ENCODE measurements at regions not wholly inside any gene's neighbourhood (a gene's known extent, or its start where the extent isn't known, plus 50 kb on each side); places are given as distances from the start of the nearest gene placed in this dataset.

GRCh38 chr5:164600929-164601535, 1095.6 kb downstream of the MAT2B start:
- H3K27ac Mint-ChIP-seq (ENCODE audit: low read depth), result no peak overlapping the region
- no peak for DNase-seq (ENCODE audit: low spot score in 2 of 2)
- no peak for ATAC-seq (replicated peaks; ENCODE audit: extremely low read depth, poor library complexity, severe bottlenecking)
- peaks cover 17% of the 10 kb centered on the region for H3K9me3 Mint-ChIP-seq
- no peaks in the 10 kb centered on the region for H3K27me3 Mint-ChIP-seq
- no peaks in the 10 kb centered on the region for H3K4me1 Mint-ChIP-seq
- peaks cover 1% of the 10 kb centered on the region for H3K36me3 Mint-ChIP-seq (ENCODE audit: insufficient read depth)
- H3K4me3 Mint-ChIP-seq, result no peak overlapping the region

GRCh38 chr5:164608507-164608906, 1103.1 kb downstream of the MAT2B start:
- no peak overlapping the region for H3K4me3 Mint-ChIP-seq
- no peak overlapping the region for H3K27ac Mint-ChIP-seq (ENCODE audit: low read depth)
- H3K4me1 Mint-ChIP-seq, result no peaks in the 10 kb centered on the region
- peaks cover 7% of the 10 kb centered on the region for H3K9me3 Mint-ChIP-seq
- H3K27me3 Mint-ChIP-seq, result no peaks in the 10 kb centered on the region
- H3K36me3 Mint-ChIP-seq (ENCODE audit: insufficient read depth), result no peaks in the 10 kb centered on the region
- DNase-seq (ENCODE audit: low spot score in 2 of 2), result no peak
- ATAC-seq (replicated peaks; ENCODE audit: extremely low read depth, poor library complexity, severe bottlenecking), result no peak

GRCh38 chr5:164610374-164610773, 1105.0 kb downstream of the MAT2B start:
- no peaks in the 10 kb centered on the region for H3K27me3 Mint-ChIP-seq
- ATAC-seq (replicated peaks; ENCODE audit: extremely low read depth, poor library complexity, severe bottlenecking) (no peak), DNase-seq (ENCODE audit: low spot score in 2 of 2) (no peak)
- H3K9me3 Mint-ChIP-seq, result peaks cover 14% of the 10 kb centered on the region
- H3K4me3 Mint-ChIP-seq, result no peak overlapping the region
- H3K4me1 Mint-ChIP-seq, result no peaks in the 10 kb centered on the region
- H3K36me3 Mint-ChIP-seq (ENCODE audit: insufficient read depth), result no peaks in the 10 kb centered on the region
- H3K27ac Mint-ChIP-seq (ENCODE audit: low read depth), result no peak overlapping the region

- Mint-ChIP-seq H3K4me1 (no peaks in the 10 kb centered on the region), H3K27me3 (no peaks in the 10 kb centered on the region), H3K4me3 (no peak overlapping the region), H3K27ac (ENCODE audit: low read depth) (no peak overlapping the region), H3K9me3 (peaks cover 28% of the 10 kb centered on the region), H3K36me3 (ENCODE audit: insufficient read depth) (no peaks in the 10 kb centered on the region)
- ATAC-seq (replicated peaks; ENCODE audit: extremely low read depth, poor library complexity, severe bottlenecking) (no peak), DNase-seq (ENCODE audit: low spot score in 2 of 2) (no peak)
Measured at GRCh38 chr5:164614707-164615106, 1109.3 kb downstream of the MAT2B start.

- DNase-seq (ENCODE audit: low spot score in 2 of 2), result no peak
- Mint-ChIP-seq H3K4me1 (no peaks in the 10 kb centered on the region), H3K9me3 (peaks cover 36% of the 10 kb centered on the region)
Measured at GRCh38 chr5:164617290-164617689, 1111.9 kb downstream of the MAT2B start.

GRCh38 chr5:164627021-164627420, 1121.6 kb downstream of the MAT2B start:
- H3K9me3 Mint-ChIP-seq, result peaks cover 26% of the 10 kb centered on the region
- no peaks in the 10 kb centered on the region for H3K27me3 Mint-ChIP-seq
- no peak for ATAC-seq (replicated peaks; ENCODE audit: extremely low read depth, poor library complexity, severe bottlenecking)
- no peak overlapping the region for H3K27ac Mint-ChIP-seq (ENCODE audit: low read depth)
- no peaks in the 10 kb centered on the region for H3K36me3 Mint-ChIP-seq (ENCODE audit: insufficient read depth)
- DNase-seq (ENCODE audit: low spot score in 2 of 2), result no peak
- H3K4me1 Mint-ChIP-seq, result no peaks in the 10 kb centered on the region
- no peak overlapping the region for H3K4me3 Mint-ChIP-seq

More at GRCh38 chr5:164617290-164617689, 1111.9 kb downstream of the MAT2B start:
- H3K27me3 Mint-ChIP-seq, result no peaks in the 10 kb centered on the region
- H3K4me3 Mint-ChIP-seq, result no peak overlapping the region
- ATAC-seq (replicated peaks; ENCODE audit: extremely low read depth, poor library complexity, severe bottlenecking), result no peak
- H3K27ac Mint-ChIP-seq (ENCODE audit: low read depth), result no peak overlapping the region
- no peaks in the 10 kb centered on the region for H3K36me3 Mint-ChIP-seq (ENCODE audit: insufficient read depth)

- Mint-ChIP-seq H3K4me3 (no peak overlapping the region), H3K36me3 (ENCODE audit: insufficient read depth) (no peaks in the 10 kb centered on the region), H3K27me3 (no peaks in the 10 kb centered on the region), H3K27ac (ENCODE audit: low read depth) (no peak overlapping the region), H3K9me3 (peaks cover 6% of the 10 kb centered on the region), H3K4me1 (no peaks in the 10 kb centered on the region)
- DNase-seq (ENCODE audit: low spot score in 2 of 2) (no peak), ATAC-seq (replicated peaks; ENCODE audit: extremely low read depth, poor library complexity, severe bottlenecking) (no peak)
Measured at GRCh38 chr5:164636456-164636855, 1131.0 kb downstream of the MAT2B start.

- H3K36me3 Mint-ChIP-seq (ENCODE audit: insufficient read depth), result no peaks in the 10 kb centered on the region
- peaks cover 6% of the 10 kb centered on the region for H3K9me3 Mint-ChIP-seq
- no peaks in the 10 kb centered on the region for H3K27me3 Mint-ChIP-seq
- no peak overlapping the region for H3K27ac Mint-ChIP-seq (ENCODE audit: low read depth)
- ATAC-seq (replicated peaks; ENCODE audit: extremely low read depth, poor library complexity, severe bottlenecking) (no peak), DNase-seq (ENCODE audit: low spot score in 2 of 2) (no peak)
- H3K4me1 Mint-ChIP-seq, result no peaks in the 10 kb centered on the region
- H3K4me3 Mint-ChIP-seq, result no peak overlapping the region
Measured at GRCh38 chr5:164637931-164638521, 1132.6 kb downstream of the MAT2B start.

GRCh38 chr5:164649266-164649665, 1143.8 kb downstream of the MAT2B start:
- H3K4me1 Mint-ChIP-seq, result no peaks in the 10 kb centered on the region
- no peak for DNase-seq (ENCODE audit: low spot score in 2 of 2)
- no peaks in the 10 kb centered on the region for H3K36me3 Mint-ChIP-seq (ENCODE audit: insufficient read depth)
- no peak overlapping the region for H3K27ac Mint-ChIP-seq (ENCODE audit: low read depth)
- H3K4me3 Mint-ChIP-seq, result no peak overlapping the region
- no peaks in the 10 kb centered on the region for H3K27me3 Mint-ChIP-seq
- peaks cover 21% of the 10 kb centered on the region for H3K9me3 Mint-ChIP-seq
- ATAC-seq (replicated peaks; ENCODE audit: extremely low read depth, poor library complexity, severe bottlenecking), result no peak

GRCh38 chr5:164650427-164650826, 1145.0 kb downstream of the MAT2B start:
- Mint-ChIP-seq H3K27me3 (no peaks in the 10 kb centered on the region), H3K9me3 (peaks cover 31% of the 10 kb centered on the region), H3K4me3 (no peak overlapping the region), H3K27ac (ENCODE audit: low read depth) (no peak overlapping the region), H3K4me1 (no peaks in the 10 kb centered on the region), H3K36me3 (ENCODE audit: insufficient read depth) (no peaks in the 10 kb centered on the region)
- no peak for DNase-seq (ENCODE audit: low spot score in 2 of 2)
- no peak for ATAC-seq (replicated peaks; ENCODE audit: extremely low read depth, poor library complexity, severe bottlenecking)

- Mint-ChIP-seq H3K36me3 (ENCODE audit: insufficient read depth) (no peaks in the 10 kb centered on the region), H3K4me1 (no peaks in the 10 kb centered on the region), H3K27ac (ENCODE audit: low read depth) (no peak overlapping the region), H3K27me3 (no peaks in the 10 kb centered on the region), H3K9me3 (peaks cover 31% of the 10 kb centered on the region), H3K4me3 (no peak overlapping the region)
- DNase-seq (ENCODE audit: low spot score in 2 of 2), result no peak
- ATAC-seq (replicated peaks; ENCODE audit: extremely low read depth, poor library complexity, severe bottlenecking), result no peak
Measured at GRCh38 chr5:164651546-164652275, 1146.3 kb downstream of the MAT2B start.

- Mint-ChIP-seq H3K36me3 (ENCODE audit: insufficient read depth) (no peaks in the 10 kb centered on the region), H3K27ac (ENCODE audit: low read depth) (no peak overlapping the region), H3K4me1 (no peaks in the 10 kb centered on the region), H3K9me3 (peaks cover 31% of the 10 kb centered on the region), H3K4me3 (no peak overlapping the region), H3K27me3 (no peaks in the 10 kb centered on the region)
- DNase-seq (ENCODE audit: low spot score in 2 of 2) (no peak), ATAC-seq (replicated peaks; ENCODE audit: extremely low read depth, poor library complexity, severe bottlenecking) (no peak)
Measured at GRCh38 chr5:164652276-164652660, 1146.8 kb downstream of the MAT2B start.
